ENCODE measurements at regions not wholly inside any gene's neighbourhood (a gene's known extent, or its start where the extent isn't known, plus 50 kb on each side); places are given as distances from the start of the nearest gene placed in this dataset.

DNA sequence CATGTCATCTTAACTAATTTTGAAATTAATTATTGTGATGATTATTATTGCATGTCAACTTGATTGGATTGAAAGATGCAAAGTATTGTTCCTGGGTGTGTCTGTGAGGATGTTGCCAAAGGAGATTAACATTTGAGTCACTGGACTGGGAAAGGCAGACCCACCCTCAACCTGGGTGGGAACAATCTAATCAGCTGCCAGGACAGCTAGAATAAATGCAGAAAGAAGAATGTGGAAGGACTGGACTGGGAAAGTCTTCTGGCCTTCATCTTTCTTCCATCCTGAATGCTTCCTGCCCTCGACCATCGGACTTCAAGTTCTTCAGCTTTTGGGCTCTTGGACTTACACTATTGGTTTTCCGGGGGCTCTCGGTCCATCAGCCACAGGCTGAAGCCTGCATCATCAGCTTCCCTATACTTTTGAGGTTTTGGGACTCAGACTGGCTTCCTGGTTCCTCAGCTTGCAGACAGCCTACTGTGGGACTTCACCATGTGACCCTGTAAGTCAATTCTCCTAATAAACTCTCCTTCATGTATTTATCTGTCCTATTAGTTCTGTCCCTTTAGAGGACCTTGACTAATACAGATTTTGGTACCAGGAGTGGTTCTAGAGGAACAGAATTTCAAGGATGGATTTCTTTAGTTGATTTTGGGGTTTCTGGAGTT is 959.8 kb downstream of the ANKRD7 start:
- H4K91ac ChIP-seq (ENCODE audit: low read length): no peak overlapping the region
- H2BK15ac ChIP-seq (ENCODE audit: low read depth, poor library complexity, severe bottlenecking): no peak overlapping the region
- WGBS: 88% methylated on average over 4 of the region's 4 CpGs
- no peak overlapping the region for H2BK120ac ChIP-seq (ENCODE audit: low read depth, low read length)
- no peaks in the 10 kb centered on the region for H3K4me1 ChIP-seq (ENCODE audit: control insufficient read depth, insufficient read depth, low read depth, low read length)
- no peak overlapping the region for H3K18ac ChIP-seq (ENCODE audit: low read depth in 1 of 2, low read length in 2 of 2)
- H3K14ac ChIP-seq (ENCODE audit: low read length in 2 of 2): no peak overlapping the region
- H2AFZ ChIP-seq (ENCODE audit: low read depth, low read length): no peak overlapping the region
- H3K79me1 ChIP-seq (replicated peaks; ENCODE audit: low read length, poor library complexity, severe bottlenecking): no peaks in the 10 kb centered on the region
- H3K23ac ChIP-seq (ENCODE audit: low read length in 2 of 2): no peak overlapping the region
- H3K4ac ChIP-seq (ENCODE audit: low read depth in 1 of 2, low read length in 2 of 2): no peak overlapping the region
- H3K27me3 ChIP-seq (ENCODE audit: control insufficient read depth in 1 of 2, insufficient read depth in 1 of 2, low read length in 2 of 2): no peaks in the 10 kb centered on the region
- no peak overlapping the region for H4K8ac ChIP-seq (ENCODE audit: low read length)
- H3K9ac ChIP-seq (ENCODE audit: low read length): no peak overlapping the region
- no peak overlapping the region for H3K4me3 ChIP-seq (ENCODE audit: insufficient read depth in 1 of 2, low read depth in 1 of 2, low read length in 2 of 2)
- no peak overlapping the region for H2BK5ac ChIP-seq (ENCODE audit: low read depth, low read length, poor library complexity, severe bottlenecking)
- H3K36me3 ChIP-seq (ENCODE audit: control insufficient read depth in 1 of 2, insufficient read depth in 2 of 2, low read depth in 1 of 2, low read length in 2 of 2): no peaks in the 10 kb centered on the region
- no peak overlapping the region for H3K27ac ChIP-seq (ENCODE audit: low read length, poor library complexity, severe bottlenecking)
- H3K4me2 ChIP-seq (ENCODE audit: low read length, poor library complexity, severe bottlenecking): no peak overlapping the region
- no peak overlapping the region for H2AK5ac ChIP-seq (ENCODE audit: low read length, severe bottlenecking)
- DNase-seq: no peak
- peaks cover 3% of the 10 kb centered on the region for H3K9me3 ChIP-seq (ENCODE audit: control insufficient read depth, low read length)
- H2BK12ac ChIP-seq (ENCODE audit: low read length in 2 of 2): no peak overlapping the region

DNA sequence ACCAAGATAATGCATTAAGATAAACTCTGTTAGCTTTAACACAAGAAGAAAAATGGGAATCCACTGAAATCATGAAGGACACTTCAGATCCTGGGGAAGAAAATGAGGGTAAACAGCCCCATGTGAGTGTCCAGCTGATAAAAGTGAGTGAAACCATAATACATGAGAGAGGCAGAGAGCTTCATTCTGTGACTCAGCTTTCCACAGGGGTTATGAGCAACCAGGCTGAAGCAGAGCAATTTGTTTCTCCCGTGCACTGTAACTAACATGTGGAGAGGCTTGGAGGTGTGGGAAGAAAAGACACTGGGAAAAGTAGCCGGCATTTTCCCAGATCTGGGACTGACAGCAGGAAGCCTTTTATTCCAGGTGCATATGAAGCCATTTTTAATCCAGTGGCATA is 971.7 kb downstream of the ANKRD7 start:
- no peak overlapping the region for H3K9ac ChIP-seq (ENCODE audit: low read length)
- H3K14ac ChIP-seq (ENCODE audit: low read length in 2 of 2): no peak overlapping the region
- no peak overlapping the region for H3K4me3 ChIP-seq (ENCODE audit: insufficient read depth in 1 of 2, low read depth in 1 of 2, low read length in 2 of 2)
- no peak overlapping the region for H3K4me2 ChIP-seq (ENCODE audit: low read length, poor library complexity, severe bottlenecking)
- H3K4me1 ChIP-seq (ENCODE audit: control insufficient read depth, insufficient read depth, low read depth, low read length): peaks cover 2% of the 10 kb centered on the region
- H2BK120ac ChIP-seq (ENCODE audit: low read depth, low read length): no peak overlapping the region
- no peaks in the 10 kb centered on the region for H3K36me3 ChIP-seq (ENCODE audit: control insufficient read depth in 1 of 2, insufficient read depth in 2 of 2, low read depth in 1 of 2, low read length in 2 of 2)
- no peak overlapping the region for H3K27ac ChIP-seq (ENCODE audit: low read length, poor library complexity, severe bottlenecking)
- H4K91ac ChIP-seq (ENCODE audit: low read length): no peak overlapping the region
- H3K23ac ChIP-seq (ENCODE audit: low read length in 2 of 2): no peak overlapping the region
- H2AK5ac ChIP-seq (ENCODE audit: low read length, severe bottlenecking): no peak overlapping the region
- peak; percentile 74 for DNase-seq
- 37% methylated on average over 2 of the region's 2 CpGs for WGBS
- H2BK15ac ChIP-seq (ENCODE audit: low read depth, poor library complexity, severe bottlenecking): no peak overlapping the region
- no peak overlapping the region for H2BK12ac ChIP-seq (ENCODE audit: low read length in 2 of 2)
- no peaks in the 10 kb centered on the region for H3K9me3 ChIP-seq (ENCODE audit: control insufficient read depth, low read length)
- H3K18ac ChIP-seq (ENCODE audit: low read depth in 1 of 2, low read length in 2 of 2): no peak overlapping the region
- H3K79me1 ChIP-seq (replicated peaks; ENCODE audit: low read length, poor library complexity, severe bottlenecking): no peaks in the 10 kb centered on the region
- H2BK5ac ChIP-seq (ENCODE audit: low read depth, low read length, poor library complexity, severe bottlenecking): no peak overlapping the region
- no peak overlapping the region for H4K8ac ChIP-seq (ENCODE audit: low read length)
- peaks cover 0 to 7% of the 10 kb centered on the region in 2 experiments for H3K27me3 ChIP-seq (ENCODE audit: control insufficient read depth in 1 of 2, insufficient read depth in 1 of 2, low read length in 2 of 2)
- no peak overlapping the region for H2AFZ ChIP-seq (ENCODE audit: low read depth, low read length)
- H3K4ac ChIP-seq (ENCODE audit: low read depth in 1 of 2, low read length in 2 of 2): no peak overlapping the region

DNA sequence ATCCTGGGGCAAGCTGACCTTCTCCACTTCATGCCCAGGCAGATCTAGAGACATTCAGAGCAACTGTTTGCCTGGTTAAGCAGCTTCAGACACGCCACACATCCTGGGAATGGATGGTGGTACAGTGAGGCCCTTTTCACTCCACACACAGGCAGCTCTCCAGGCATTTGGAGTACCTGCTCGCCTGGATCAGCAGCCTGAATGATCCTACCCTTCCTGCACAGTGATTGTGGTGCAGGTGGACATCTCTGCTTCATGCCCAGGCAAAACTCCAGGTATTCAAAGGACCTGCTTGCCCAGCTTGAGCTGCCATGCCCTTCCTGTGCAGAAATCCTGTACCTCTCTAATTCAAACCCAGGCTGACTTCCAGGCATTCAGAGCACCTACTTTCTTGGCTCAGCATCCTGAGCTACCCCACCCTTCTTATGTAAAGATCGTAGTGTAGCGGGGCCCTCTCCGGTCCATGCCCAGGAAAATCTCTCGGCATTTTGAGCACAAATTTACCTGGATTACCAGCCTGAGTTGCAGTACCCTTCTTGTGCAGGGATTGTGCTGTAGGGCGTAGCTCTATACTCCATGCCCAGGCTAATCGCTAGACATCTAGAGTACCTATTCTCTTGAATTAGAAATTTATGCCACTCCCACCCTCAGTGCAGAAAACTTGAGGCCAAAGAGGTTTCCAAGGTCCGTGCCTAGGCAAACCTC is 972.8 kb downstream of the ANKRD7 start:
- H2BK15ac ChIP-seq (ENCODE audit: low read depth, poor library complexity, severe bottlenecking): no peak overlapping the region

DNA sequence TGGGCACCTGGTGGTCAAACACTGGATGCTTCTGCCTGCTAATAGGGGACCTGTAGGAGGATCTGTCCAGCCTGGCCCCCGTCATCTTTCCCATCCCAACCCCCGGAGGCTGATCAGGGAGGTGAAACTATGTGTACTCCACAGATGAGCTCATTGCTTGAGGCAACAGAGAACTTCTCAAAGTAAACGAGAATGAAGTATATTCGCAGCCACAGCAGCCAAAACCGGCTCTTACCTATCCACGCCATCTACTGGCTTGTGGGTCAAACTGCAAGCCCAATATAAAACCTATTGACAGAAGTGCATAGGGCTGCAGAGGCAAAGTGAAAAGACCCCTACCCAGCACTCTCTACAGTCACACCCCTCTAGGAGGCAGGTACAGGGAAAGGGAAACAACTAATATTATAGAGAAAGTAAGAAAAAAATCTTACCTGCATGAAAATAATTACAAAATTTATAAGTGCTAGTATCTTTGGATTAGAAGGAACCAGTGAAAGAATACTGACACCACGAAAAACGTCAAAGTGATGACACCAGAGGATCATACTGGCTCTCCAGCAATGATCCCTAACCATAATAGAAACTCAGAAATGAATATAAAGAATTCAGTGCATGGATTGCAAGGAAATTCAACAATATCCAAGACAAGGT is 973.5 kb downstream of the ANKRD7 start:
- no peak overlapping the region for H3K9ac ChIP-seq (ENCODE audit: low read length)
- no peak overlapping the region for H3K4ac ChIP-seq (ENCODE audit: low read depth in 1 of 2, low read length in 2 of 2)
- no peak overlapping the region for H3K23ac ChIP-seq (ENCODE audit: low read length in 2 of 2)
- no peaks in the 10 kb centered on the region for H3K36me3 ChIP-seq (ENCODE audit: control insufficient read depth in 1 of 2, insufficient read depth in 2 of 2, low read depth in 1 of 2, low read length in 2 of 2)
- H3K9me3 ChIP-seq (ENCODE audit: control insufficient read depth, low read length): no peaks in the 10 kb centered on the region
- no peak overlapping the region for H4K8ac ChIP-seq (ENCODE audit: low read length)
- H2AK5ac ChIP-seq (ENCODE audit: low read length, severe bottlenecking): no peak overlapping the region
- peak overlapping the region; percentile 32 for H2AFZ ChIP-seq (ENCODE audit: low read depth, low read length)
- H2BK5ac ChIP-seq (ENCODE audit: low read depth, low read length, poor library complexity, severe bottlenecking): no peak overlapping the region
- peaks cover 0 to 7% of the 10 kb centered on the region in 2 experiments for H3K27me3 ChIP-seq (ENCODE audit: control insufficient read depth in 1 of 2, insufficient read depth in 1 of 2, low read length in 2 of 2)
- H3K27ac ChIP-seq (ENCODE audit: low read length, poor library complexity, severe bottlenecking): no peak overlapping the region
- peak; percentile 73 for DNase-seq
- H2BK120ac ChIP-seq (ENCODE audit: low read depth, low read length): no peak overlapping the region
- H3K79me1 ChIP-seq (replicated peaks; ENCODE audit: low read length, poor library complexity, severe bottlenecking): no peaks in the 10 kb centered on the region
- no peak overlapping the region for H2BK15ac ChIP-seq (ENCODE audit: low read depth, poor library complexity, severe bottlenecking)
- H4K91ac ChIP-seq (ENCODE audit: low read length): no peak overlapping the region
- peak overlapping the region; percentile 18 for H3K4me2 ChIP-seq (ENCODE audit: low read length, poor library complexity, severe bottlenecking)
- no peak overlapping the region for H3K14ac ChIP-seq (ENCODE audit: low read length in 2 of 2)
- H3K18ac ChIP-seq (ENCODE audit: low read depth in 1 of 2, low read length in 2 of 2): no peak overlapping the region
- WGBS: 13% methylated on average over 6 of the region's 8 CpGs
- H3K4me3 ChIP-seq (ENCODE audit: insufficient read depth in 1 of 2, low read depth in 1 of 2, low read length in 2 of 2): no peak overlapping the region
- H3K4me1 ChIP-seq (ENCODE audit: control insufficient read depth, insufficient read depth, low read depth, low read length): peaks cover 2% of the 10 kb centered on the region
- H2BK12ac ChIP-seq (ENCODE audit: low read length in 2 of 2): no peak overlapping the region

More for the DNA sequence above, 972.8 kb downstream of the ANKRD7 start:
- Histone ChIP-seq H3K4me1 (ENCODE audit: control insufficient read depth, insufficient read depth, low read depth, low read length) (peaks cover 2% of the 10 kb centered on the region), H3K79me1 (replicated peaks; ENCODE audit: low read length, poor library complexity, severe bottlenecking) (no peaks in the 10 kb centered on the region), H3K4me2 (ENCODE audit: low read length, poor library complexity, severe bottlenecking) (peak overlapping the region; percentile 18), H4K91ac (ENCODE audit: low read length) (no peak overlapping the region), H3K18ac (ENCODE audit: low read depth in 1 of 2, low read length in 2 of 2) (peak overlapping the region in 1 of 2 experiments; percentile 29), H3K36me3 (ENCODE audit: control insufficient read depth in 1 of 2, insufficient read depth in 2 of 2, low read depth in 1 of 2, low read length in 2 of 2) (no peaks in the 10 kb centered on the region), H2AFZ (ENCODE audit: low read depth, low read length) (peak overlapping the region; percentile 32), H2BK120ac (ENCODE audit: low read depth, low read length) (no peak overlapping the region), H3K27ac (ENCODE audit: low read length, poor library complexity, severe bottlenecking) (no peak overlapping the region), H3K27me3 (ENCODE audit: control insufficient read depth in 1 of 2, insufficient read depth in 1 of 2, low read length in 2 of 2) (peaks cover 0 to 7% of the 10 kb centered on the region in 2 experiments), H2BK12ac (ENCODE audit: low read length in 2 of 2) (no peak overlapping the region), H3K4me3 (ENCODE audit: insufficient read depth in 1 of 2, low read depth in 1 of 2, low read length in 2 of 2) (no peak overlapping the region), H2BK5ac (ENCODE audit: low read depth, low read length, poor library complexity, severe bottlenecking) (no peak overlapping the region), H3K4ac (ENCODE audit: low read depth in 1 of 2, low read length in 2 of 2) (no peak overlapping the region), H3K9me3 (ENCODE audit: control insufficient read depth, low read length) (no peaks in the 10 kb centered on the region), H2AK5ac (ENCODE audit: low read length, severe bottlenecking) (no peak overlapping the region), H4K8ac (ENCODE audit: low read length) (no peak overlapping the region), H3K9ac (ENCODE audit: low read length) (no peak overlapping the region), H3K14ac (ENCODE audit: low read length in 2 of 2) (peak overlapping the region in 1 of 2 experiments; percentile 5), H3K23ac (ENCODE audit: low read length in 2 of 2) (no peak overlapping the region)
- 96% methylated on average over 9 of the region's 9 CpGs for WGBS
- DNase-seq: no peak

All from mesenchymal stem cell (in vitro differentiated cells and primary cell).